HFFc6 (cell line): ENCODE measurements at regions not wholly inside any gene's neighbourhood (a gene's known extent, or its start where the extent isn't known, plus 50 kb on each side); places are given as distances from the start of the nearest gene placed in this dataset.

Source experiments
- DNase-seq: peaks from one replicate; pipeline ENCODE4 v3.0.0-alpha.2; 2018
- H3K27ac Mint-ChIP-seq: 2 replicates; pipeline ENCODE4 v1.8.0; 2020; ENCODE audit warnings: mild to moderate bottlenecking, mixed read lengths
- H3K27me3 Mint-ChIP-seq: 2 replicates; pipeline ENCODE4 v1.8.0; 2021; ENCODE audit warnings: mild to moderate bottlenecking, moderate library complexity, mixed read lengths; ENCODE audit not compliant: insufficient read depth
- H3K36me3 Mint-ChIP-seq: 2 replicates; pipeline ENCODE4 v1.8.0; 2021; ENCODE audit warnings: low read depth, mixed read lengths
- H3K4me1 Mint-ChIP-seq: 2 replicates; pipeline ENCODE4 v1.8.0; 2020; ENCODE audit warnings: low read depth, mixed read lengths
- H3K4me3 Mint-ChIP-seq: 2 replicates; pipeline ENCODE4 v1.8.0; 2020; ENCODE audit warnings: mild to moderate bottlenecking, moderate library complexity, mixed read lengths
- H3K9me3 Mint-ChIP-seq: 2 replicates; pipeline ENCODE4 v1.8.0; 2020; ENCODE audit warnings: mild to moderate bottlenecking, mixed read lengths
- CTCF ChIP-seq: fragments of 200-600 bp; sonication (generic); IDR thresholded peaks from 2 replicates; pipeline ENCODE4 v1.5.0; 2021; ENCODE audit warnings: antibody characterized with exemption, mild to moderate bottlenecking

- no peak for TF ChIP-seq CTCF
- Mint-ChIP-seq H3K9me3 (peaks cover 71% of the 10 kb centered on the region), H3K4me3 (no peak overlapping the region), H3K4me1 (no peaks in the 10 kb centered on the region), H3K36me3 (peaks cover 6% of the 10 kb centered on the region; the same call in 1 of the 2 replicates), H3K27me3 (no peaks in the 10 kb centered on the region; the same call in none of the 2 replicates), H3K27ac (no peak overlapping the region)
- no peak for DNase-seq
Measured at GRCh38 chr6:165713845-165714466, 50.9 kb upstream of the PDE10A start.
